HepG2 (cell line): ENCODE measurements at regions not wholly inside any gene's neighbourhood (a gene's known extent, or its start where the extent isn't known, plus 50 kb on each side); places are given as distances from the start of the nearest gene placed in this dataset.

Source experiments
- ATAC-seq: fragments of 200-7000 bp; cut with Tn5 transposase; 3 replicates; pipeline ENCODE4 v1.9.1; 2020; ENCODE audit warnings: mild to moderate bottlenecking, moderate library complexity
- BruUV-seq: library from RNA; stranded (reverse); fragments of 400-500 nt; replicated peaks from 2 replicates; lab custom pipeline; 2021; lab: Mats Ljungman, UMichigan
- CTCF ChIA-PET: fragments of 300-600 bp; formaldehyde crosslinking; extraction: SDS; loops from one replicate; lab custom pipeline; 2021; ENCODE audit warnings: low total read pairs, inconsistent platforms, low intra/inter-chr PET ratio; lab: Yijun Ruan, JAX
- POLR2A ChIA-PET: fragments of 350-600 bp; sonication (Branson Sonifier 250); formaldehyde crosslinking; loops from one replicate; lab custom pipeline; 2020; ENCODE audit warnings: antibody characterized with exemption, inconsistent platforms; lab: Yijun Ruan, JAX
- DNase-seq: peaks from one replicate; pipeline ENCODE4 v3.0.0-alpha.2; 2015; ENCODE audit warnings: low spot score
- FAIRE-seq: peaks from 3 replicates; lab custom pipeline; 2011; peaks lifted over from hg19 to GRCh38; lab: Jason Lieb, UNC
- H2AFZ ChIP-seq: one replicate; pipeline ENCODE4 v1.6.1; 2011; ENCODE audit warnings: low read length, inconsistent platforms
- H3K27ac ChIP-seq: fragments of 300-600 bp; 3 replicates; pipeline ENCODE4 v1.8.0; 2011; ENCODE audit warnings: mixed run types, mild to moderate bottlenecking, mixed read lengths, low read length, inconsistent platforms; ENCODE audit not compliant: insufficient read depth; ENCODE audit errors: extremely low read length
- H3K27me3 ChIP-seq, 2 experiments: fragments of 200-600 bp in 1 of 2; 2 replicates in 1 of 2; 3 replicates in 1 of 2; pipeline versions ENCODE4 v1.6.0 to v1.8.0; 2011; ENCODE audit warnings: low read length in 2 of 2, mild to moderate bottlenecking in 2 of 2, moderate library complexity in 2 of 2, inconsistent platforms in 1 of 2; ENCODE audit not compliant: insufficient read depth in 2 of 2, control insufficient read depth in 1 of 2
- H3K36me3 ChIP-seq, 2 experiments: fragments of 200-600 bp in 1 of 2; replicated peaks in 1 of 2; 2 replicates in 1 of 2; 3 replicates in 1 of 2; pipeline versions ENCODE4 v1.5.1 to v1.8.0; 2011; ENCODE audit warnings: low read length in 2 of 2, inconsistent platforms in 1 of 2; ENCODE audit not compliant: insufficient read depth in 2 of 2, control insufficient read depth in 1 of 2
- H3K4me1 ChIP-seq: 2 replicates; pipeline ENCODE4 v1.5.1; 2012; ENCODE audit warnings: low read length, inconsistent platforms; ENCODE audit not compliant: insufficient read depth
- H3K4me2 ChIP-seq: 2 replicates; pipeline ENCODE4 v1.6.0; 2011; ENCODE audit warnings: low read depth, low read length, inconsistent platforms
- H3K4me3 ChIP-seq, 3 experiments: fragments of 200-600 bp in 1 of 3; sonication (generic), shearing (Covaris generic) in 1 of 3; replicated peaks in 1 of 3; 2 replicates each; pipeline ENCODE4 v1.5.1; 2011 to 2016; ENCODE audit warnings: low read length in 3 of 3, inconsistent platforms in 2 of 3, low read depth in 2 of 3, mild to moderate bottlenecking in 2 of 3, control low read depth in 1 of 3, mixed read lengths in 1 of 3; ENCODE audit not compliant: insufficient read depth in 1 of 3
- H3K79me2 ChIP-seq: one replicate; pipeline ENCODE4 v1.6.1; 2011; ENCODE audit warnings: low read length, inconsistent platforms; ENCODE audit not compliant: insufficient read depth
- H3K9ac ChIP-seq: 2 replicates; pipeline ENCODE4 v1.6.0; 2011; ENCODE audit warnings: mild to moderate bottlenecking, low read depth, low read length, inconsistent platforms; ENCODE audit not compliant: insufficient read depth
- H3K9me3 ChIP-seq: 2 replicates; pipeline ENCODE4 v1.5.1; 2012; ENCODE audit warnings: mild to moderate bottlenecking, low read length
- H4K20me1 ChIP-seq: 2 replicates; pipeline ENCODE4 v1.6.0; 2011; ENCODE audit warnings: inconsistent platforms, mild to moderate bottlenecking, low read length, moderate library complexity; ENCODE audit not compliant: insufficient read depth
- ARNT ChIP-seq: fragments of 450-650 bp; IDR thresholded peaks from 2 replicates; pipeline ENCODE4 v1.6.1; 2017
- BRCA1 ChIP-seq: sonication (generic); formaldehyde crosslinking; IDR thresholded peaks from 2 replicates; pipeline ENCODE4 v1.4.0; 2020; ENCODE audit warnings: missing genetic modification reagents
- KDM4B ChIP-seq: sonication (generic); formaldehyde crosslinking; IDR thresholded peaks from 2 replicates; pipeline ENCODE4 v1.4.0; 2020; ENCODE audit warnings: missing genetic modification reagents
- MBD4 ChIP-seq: IDR thresholded peaks from 2 replicates; pipeline ENCODE4 v1.6.1; 2012; ENCODE audit warnings: low read length, inconsistent platforms, borderline replicate concordance
- NFKBIZ ChIP-seq: IDR thresholded peaks from 2 replicates; pipeline ENCODE4 v1.6.1; 2018; ENCODE audit warnings: missing genetic modification reagents, missing compliant biosample characterization
- PAWR ChIP-seq: sonication (generic); formaldehyde crosslinking; IDR thresholded peaks from 2 replicates; pipeline ENCODE4 v1.4.0; 2020; ENCODE audit warnings: missing genetic modification reagents, mild to moderate bottlenecking, borderline replicate concordance
- POLR2A ChIP-seq, 2 experiments: IDR thresholded peaks; 2 replicates each; pipeline ENCODE4 v1.6.1; 2011; ENCODE audit warnings: low read depth in 2 of 2, low read length in 2 of 2, mild to moderate bottlenecking in 1 of 2, moderate library complexity in 1 of 2; ENCODE audit not compliant: insufficient read depth in 1 of 2
- SALL2 ChIP-seq: sonication (generic); formaldehyde crosslinking; IDR thresholded peaks from 2 replicates; pipeline ENCODE4 v1.8.1; 2023; ENCODE audit warnings: mild to moderate bottlenecking, missing genetic modification reagents, inconsistent platforms
- SETDB1 ChIP-seq: sonication (generic); formaldehyde crosslinking; IDR thresholded peaks from 2 replicates; pipeline ENCODE4 v1.5.1; 2020; ENCODE audit warnings: missing genetic modification reagents, mild to moderate bottlenecking, borderline replicate concordance
- SIX4 ChIP-seq: sonication (generic); formaldehyde crosslinking; IDR thresholded peaks from 2 replicates; pipeline ENCODE4 v1.4.0; 2020; ENCODE audit warnings: missing genetic modification reagents
- SNAPC2 ChIP-seq: sonication (generic); formaldehyde crosslinking; IDR thresholded peaks from 2 replicates; pipeline ENCODE4 v1.8.1; 2022; ENCODE audit warnings: mild to moderate bottlenecking, missing genetic modification reagents
- THAP9 ChIP-seq: sonication (generic); formaldehyde crosslinking; IDR thresholded peaks from 2 replicates; pipeline ENCODE4; 2020; ENCODE audit warnings: missing genetic modification reagents, mild to moderate bottlenecking, borderline replicate concordance
- ZBTB33 ChIP-seq: sonication (generic); formaldehyde crosslinking; IDR thresholded peaks from 2 replicates; pipeline ENCODE4 v1.4.0; 2020; ENCODE audit warnings: missing genetic modification reagents
- ZNF12 ChIP-seq: sonication (generic); formaldehyde crosslinking; IDR thresholded peaks from 2 replicates; pipeline ENCODE4 v1.5.0; 2020; ENCODE audit warnings: missing genetic modification reagents
- ZNF143 ChIP-seq: sonication (generic); formaldehyde crosslinking; IDR thresholded peaks from 2 replicates; pipeline ENCODE4 v1.4.0; 2020; ENCODE audit warnings: missing genetic modification reagents
- ZNF335 ChIP-seq: sonication (generic); formaldehyde crosslinking; IDR thresholded peaks from 2 replicates; pipeline ENCODE4 v1.4.0; 2020; ENCODE audit warnings: missing genetic modification reagents
- ZNF446 ChIP-seq: sonication (generic); formaldehyde crosslinking; IDR thresholded peaks from 2 replicates; pipeline ENCODE4 v1.5.0; 2020; ENCODE audit warnings: mild to moderate bottlenecking, missing genetic modification reagents
- ZNF557 ChIP-seq: sonication (generic); formaldehyde crosslinking; IDR thresholded peaks from 2 replicates; pipeline ENCODE4 v1.4.0; 2020; ENCODE audit warnings: missing genetic modification reagents
- ZNF792 ChIP-seq: IDR thresholded peaks from 2 replicates; pipeline ENCODE4 v1.6.1; 2016
- WGBS: methylation state at CpG from one replicate; pipeline ENCODE4 v1.1.6; 2017; ENCODE audit warnings: low lambda C conversion rate; 5-methylcytosine and 5-hydroxymethylcytosine counted together
- in situ Hi-C: cut with HindIII; loops from 2 replicates; pipeline ENCODE4 v1.10.0; 2017; ENCODE audit warnings: low pct_unique_long_range_greater_than_20kb; ENCODE audit not compliant: extremely low pct_ligation_motif_present
- intact Hi-C: fragments of 100-400 bp; cut with micrococcal nuclease; formaldehyde crosslinking; loops from one replicate; pipeline ENCODE4 v1.10.0; 2022; ENCODE audit not compliant: unreplicated experiment

- Histone ChIP-seq H3K4me3 (no peak overlapping the region), H3K4me1 (no peaks in the 10 kb centered on the region), H3K27ac (no peak overlapping the region), H3K36me3 (no peaks in the 10 kb centered on the region), H3K9me3 (peaks cover 4% of the 10 kb centered on the region; the same call in 1 of the 2 replicates), H2AFZ (no peak overlapping the region), H4K20me1 (no peaks in the 10 kb centered on the region), H3K27me3 (no peaks in the 10 kb centered on the region), H3K9ac (no peak overlapping the region), H3K79me2 (no peaks in the 10 kb centered on the region), H3K4me2 (no peak overlapping the region)
- 0% methylated on average over 3 of the region's 3 CpGs for WGBS
- FAIRE-seq (no peak), ATAC-seq (no peak), DNase-seq (no peak)
- intact Hi-C loops (no loop called here), in situ Hi-C loops (no loop called here)
- POLR2A ChIA-PET = no interaction called here
- BruUV-seq = no TSS peak
- TF ChIP-seq NFKBIZ (CRISPR knock-in tag) (no peak), ZNF446 (no peak), PAWR (no peak), MBD4 (no peak), ZNF335 (no peak), POLR2A (IDR thresholded peaks at IDR 0.05; ENCODE audit: insufficient read depth in 1 of 2, low read depth in 2 of 2, low read length in 2 of 2) (no peak), BRCA1 (CRISPR knock-in tag) (no peak)
- CTCF ChIA-PET = no interaction called here
Observed at GRCh38 chr4:85233516-85233915, 241.4 kb upstream of the ARHGAP24 start.

- 0% methylated on average over 1 of the region's 1 CpG for WGBS
- DNase-seq (no peak), ATAC-seq (no peak), FAIRE-seq (no peak)
- H3K79me2 ChIP-seq = no peaks in the 10 kb centered on the region
- no peaks in the 10 kb centered on the region for H3K36me3 ChIP-seq
- no peak overlapping the region for H2AFZ ChIP-seq
- no peaks in the 10 kb centered on the region for H3K27me3 ChIP-seq
- TF ChIP-seq SALL2 (CRISPR knock-in tag) (no peak), ZNF557 (no peak), ZNF143 (CRISPR knock-in tag) (no peak), SNAPC2 (CRISPR knock-in tag) (no peak), THAP9 (no peak), ZNF792 (no peak), SETDB1 (CRISPR knock-in tag) (no peak), ZBTB33 (CRISPR knock-in tag) (no peak), ZNF12 (CRISPR knock-in tag) (no peak), ARNT (no peak), SIX4 (CRISPR knock-in tag) (no peak), KDM4B (CRISPR knock-in tag) (no peak)
- no peak overlapping the region for H3K4me2 ChIP-seq
- H3K4me1 ChIP-seq = no peaks in the 10 kb centered on the region
- BruUV-seq = no TSS peak
- intact Hi-C loops = no loop called here
- H3K9me3 ChIP-seq = no peaks in the 10 kb centered on the region
- H3K4me3 ChIP-seq = no peak overlapping the region
- H3K9ac ChIP-seq = no peak overlapping the region
- CTCF ChIA-PET = no interaction called here
- no peak overlapping the region for H3K27ac ChIP-seq
- no peaks in the 10 kb centered on the region for H4K20me1 ChIP-seq
- POLR2A ChIA-PET = no interaction called here
- in situ Hi-C loops = no loop called here
Observed at GRCh38 chr4:85243857-85244256, 231.1 kb upstream of the ARHGAP24 start.
